ENCODE measurements at regions not wholly inside any gene's neighbourhood (a gene's known extent, or its start where the extent isn't known, plus 50 kb on each side); places are given as distances from the start of the nearest gene placed in this dataset.

DNA sequence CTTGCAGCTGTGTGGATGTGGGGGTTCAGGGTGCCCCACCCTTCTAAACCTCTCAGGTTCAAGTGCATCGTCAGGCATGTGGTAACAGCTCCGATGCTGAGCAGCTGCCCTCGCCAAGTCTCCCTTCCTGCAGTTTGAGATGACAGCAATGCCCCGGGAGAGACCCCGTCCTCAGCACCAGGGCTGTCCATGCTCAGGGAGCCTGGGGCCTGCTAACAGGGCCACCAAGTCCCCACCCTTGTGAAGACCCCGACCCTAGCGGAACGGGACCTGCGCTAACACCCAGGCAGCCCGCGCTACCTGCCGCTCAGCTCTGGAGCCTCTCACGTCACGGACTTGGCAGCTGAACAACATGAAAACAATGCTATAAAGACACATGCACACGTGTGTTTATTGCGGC lies 159.2 kb upstream of the C1orf174 start:
- DNase-seq (no peak), ATAC-seq (no peak)
- no peak overlapping the region for H3K4me3 Mint-ChIP-seq

GRCh38 chr1:4060850-4061249 lies 160.8 kb upstream of the C1orf174 start:
- ATAC-seq: no peak
- no peaks in the 10 kb centered on the region for H3K27me3 Mint-ChIP-seq
- H3K4me3 Mint-ChIP-seq: no peak overlapping the region
- no peaks in the 10 kb centered on the region for H3K4me1 Mint-ChIP-seq
- no peaks in the 10 kb centered on the region for H3K9me3 Mint-ChIP-seq
- H3K27ac Mint-ChIP-seq: no peak overlapping the region
- no peak for DNase-seq

More for the DNA sequence above, 159.2 kb upstream of the C1orf174 start:
- H3K27me3 Mint-ChIP-seq: no peaks in the 10 kb centered on the region
- no peaks in the 10 kb centered on the region for H3K4me1 Mint-ChIP-seq
- H3K9me3 Mint-ChIP-seq: no peaks in the 10 kb centered on the region
- H3K27ac Mint-ChIP-seq: no peak overlapping the region

GRCh38 chr1:4061521-4062031 lies 161.5 kb upstream of the C1orf174 start:
- Mint-ChIP-seq H3K9me3 (no peaks in the 10 kb centered on the region), H3K4me3 (no peak overlapping the region), H3K27ac (no peak overlapping the region), H3K27me3 (no peaks in the 10 kb centered on the region), H3K4me1 (no peaks in the 10 kb centered on the region)
- DNase-seq (no peak), ATAC-seq (no peak)

- no peaks in the 10 kb centered on the region for H3K27me3 Mint-ChIP-seq
- H3K4me1 Mint-ChIP-seq: no peaks in the 10 kb centered on the region
- ATAC-seq: no peak
- H3K27ac Mint-ChIP-seq: no peak overlapping the region
- H3K9me3 Mint-ChIP-seq: no peaks in the 10 kb centered on the region
- no peak overlapping the region for H3K4me3 Mint-ChIP-seq
- DNase-seq: no peak
Observed at GRCh38 chr1:4062041-4062440, 162.0 kb upstream of the C1orf174 start.

- H3K4me3 Mint-ChIP-seq: no peak overlapping the region
- no peak overlapping the region for H3K27ac Mint-ChIP-seq
- DNase-seq (no peak), ATAC-seq (no peak)
- H3K9me3 Mint-ChIP-seq: no peaks in the 10 kb centered on the region
- H3K4me1 Mint-ChIP-seq: no peaks in the 10 kb centered on the region
- H3K27me3 Mint-ChIP-seq: no peaks in the 10 kb centered on the region
Observed at GRCh38 chr1:4062560-4062959, 162.5 kb upstream of the C1orf174 start.

DNA sequence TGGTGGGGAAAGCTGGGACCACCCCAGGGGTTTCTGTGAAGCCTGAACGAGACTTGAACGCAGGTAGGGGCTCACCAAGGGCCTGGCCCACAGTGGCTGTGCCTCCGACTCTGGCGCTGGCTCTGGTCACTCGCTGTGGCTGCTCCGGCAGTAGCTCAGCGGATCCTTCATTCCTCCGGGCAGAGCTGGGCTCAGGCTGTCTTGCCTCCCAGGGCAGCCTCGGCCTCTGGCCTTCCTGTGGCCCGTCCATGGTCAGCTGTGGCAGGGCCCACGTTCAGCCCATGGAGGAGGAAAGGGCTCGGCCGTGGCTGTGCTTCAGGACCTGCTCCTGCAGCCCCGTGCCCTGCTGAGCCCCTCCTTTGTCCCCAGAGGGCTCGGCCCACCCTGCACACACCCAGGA lies 162.9 kb upstream of the C1orf174 start:
- Mint-ChIP-seq H3K4me3 (no peak overlapping the region), H3K4me1 (no peaks in the 10 kb centered on the region), H3K27me3 (no peaks in the 10 kb centered on the region)

GRCh38 chr1:4063516-4063915 lies 163.4 kb upstream of the C1orf174 start:
- no peaks in the 10 kb centered on the region for H3K9me3 Mint-ChIP-seq
- no peaks in the 10 kb centered on the region for H3K27me3 Mint-ChIP-seq
- no peak overlapping the region for H3K27ac Mint-ChIP-seq
- no peak for ATAC-seq
- DNase-seq: no peak
- H3K4me1 Mint-ChIP-seq: no peaks in the 10 kb centered on the region
- H3K4me3 Mint-ChIP-seq: no peak overlapping the region

More for the DNA sequence above, 162.9 kb upstream of the C1orf174 start:
- no peak overlapping the region for H3K27ac Mint-ChIP-seq
- no peaks in the 10 kb centered on the region for H3K9me3 Mint-ChIP-seq
- ATAC-seq (no peak), DNase-seq (no peak)

- H3K27ac Mint-ChIP-seq: no peak overlapping the region
- H3K4me1 Mint-ChIP-seq: no peaks in the 10 kb centered on the region
- ATAC-seq (no peak), DNase-seq (no peak)
- no peak overlapping the region for H3K4me3 Mint-ChIP-seq
- no peaks in the 10 kb centered on the region for H3K9me3 Mint-ChIP-seq
- no peaks in the 10 kb centered on the region for H3K27me3 Mint-ChIP-seq
Observed at GRCh38 chr1:4064150-4064889, 164.2 kb upstream of the C1orf174 start.

- H3K4me1 Mint-ChIP-seq: no peaks in the 10 kb centered on the region
- no peak overlapping the region for H3K4me3 Mint-ChIP-seq
- DNase-seq: no peak
- H3K9me3 Mint-ChIP-seq: no peaks in the 10 kb centered on the region
- peaks cover 5% of the 10 kb centered on the region for H3K27me3 Mint-ChIP-seq
- ATAC-seq: no peak
- H3K27ac Mint-ChIP-seq: no peak overlapping the region
Observed at GRCh38 chr1:4066860-4067599, 167.0 kb upstream of the C1orf174 start.

GRCh38 chr1:4068076-4068475 lies 168.0 kb upstream of the C1orf174 start:
- no peak for ATAC-seq
- peaks cover 15% of the 10 kb centered on the region for H3K27me3 Mint-ChIP-seq

GRCh38 chr1:4071653-4072052 lies 171.6 kb upstream of the C1orf174 start:
- no peaks in the 10 kb centered on the region for H3K9me3 Mint-ChIP-seq
- no peaks in the 10 kb centered on the region for H3K4me1 Mint-ChIP-seq
- DNase-seq: no peak
- no peak overlapping the region for H3K4me3 Mint-ChIP-seq
- H3K27me3 Mint-ChIP-seq: peaks cover 36% of the 10 kb centered on the region
- ATAC-seq: no peak
- H3K27ac Mint-ChIP-seq: no peak overlapping the region

More at GRCh38 chr1:4068076-4068475, 168.0 kb upstream of the C1orf174 start:
- no peaks in the 10 kb centered on the region for H3K4me1 Mint-ChIP-seq
- H3K9me3 Mint-ChIP-seq: no peaks in the 10 kb centered on the region
- DNase-seq: no peak
- H3K27ac Mint-ChIP-seq: no peak overlapping the region
- no peak overlapping the region for H3K4me3 Mint-ChIP-seq

- H3K9me3 Mint-ChIP-seq: no peaks in the 10 kb centered on the region
- no peak overlapping the region for H3K27ac Mint-ChIP-seq
- no peak overlapping the region for H3K4me3 Mint-ChIP-seq
- DNase-seq (no peak), ATAC-seq (no peak)
- H3K4me1 Mint-ChIP-seq: no peaks in the 10 kb centered on the region
- peaks cover 36% of the 10 kb centered on the region for H3K27me3 Mint-ChIP-seq
Observed at GRCh38 chr1:4072481-4073153, 172.5 kb upstream of the C1orf174 start.

- ATAC-seq: no peak
- Mint-ChIP-seq H3K27me3 (peaks cover 36% of the 10 kb centered on the region), H3K9me3 (peaks cover 0 to 5% of the 10 kb centered on the region in 2 donors), H3K4me1 (no peaks in the 10 kb centered on the region), H3K27ac (no peak overlapping the region), H3K4me3 (no peak overlapping the region)
- no peak for DNase-seq
Observed at GRCh38 chr1:4075436-4076225, 175.6 kb upstream of the C1orf174 start.

GRCh38 chr1:4076346-4076745 lies 176.3 kb upstream of the C1orf174 start:
- Mint-ChIP-seq H3K27ac (no peak overlapping the region), H3K9me3 (peaks cover 0 to 11% of the 10 kb centered on the region in 2 donors), H3K27me3 (peaks cover 36% of the 10 kb centered on the region), H3K4me1 (no peaks in the 10 kb centered on the region), H3K4me3 (no peak overlapping the region)
- DNase-seq: no peak
- ATAC-seq: no peak
